Prostate gland (tissue), 2 donors: ENCODE measurements at regions not wholly inside any gene's neighbourhood (a gene's known extent, or its start where the extent isn't known, plus 50 kb on each side); places are given as distances from the start of the nearest gene placed in this dataset.

Source experiments
- POLR2A ChIP-seq: fragments of 450-650 bp; IDR thresholded peaks from one replicate; pipeline ENCODE4 v1.6.1; 2016; ENCODE audit warnings: antibody characterized with exemption, mild to moderate bottlenecking
- TF ChIP-seq, protein P1 (sequence below), 4 experiments: fragments of 200-600 bp in 2 of 4; fragments of 450-650 bp in 2 of 4; sonication (generic) in 2 of 4; IDR thresholded peaks; 1 replicate in 3 of 4; 2 replicates in 1 of 4; pipeline ENCODE4 v1.5.1; 2016 to 2019; ENCODE audit warnings: antibody characterized with exemption in 4 of 4, mild to moderate bottlenecking in 2 of 4, moderate library complexity in 2 of 4

DNA sequence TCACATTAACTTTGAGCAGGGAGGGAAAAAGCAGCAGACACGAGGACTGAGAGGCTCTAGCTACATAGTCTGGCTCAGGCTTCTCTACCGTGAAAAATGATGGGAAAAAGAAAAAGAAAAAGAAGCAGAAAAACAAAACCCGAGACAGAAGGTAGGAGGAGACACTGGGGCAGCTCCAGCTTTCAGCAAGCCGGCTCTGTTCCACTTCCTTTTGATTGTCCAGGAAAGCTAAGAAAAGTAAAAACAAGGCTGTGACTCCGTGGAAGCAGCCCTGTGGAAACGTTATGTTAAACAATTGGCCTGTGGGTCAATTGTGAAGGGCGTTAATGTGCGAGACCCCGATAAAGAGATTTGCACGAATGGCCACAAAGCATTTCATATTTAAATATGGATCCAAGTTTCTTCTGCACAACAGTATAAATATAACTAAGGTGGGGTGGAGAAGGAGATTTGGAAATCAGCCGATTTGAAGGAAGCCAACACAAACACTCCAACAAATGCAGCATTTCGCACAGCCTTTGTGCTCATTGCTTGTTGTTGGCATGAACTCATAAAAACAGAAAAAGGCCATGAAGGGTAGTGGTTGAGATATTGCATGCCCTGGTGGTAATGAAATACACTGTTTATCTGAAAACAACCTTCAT lies 236.9 kb upstream of the JAG1 start:
- TF ChIP-seq, protein P1, sequence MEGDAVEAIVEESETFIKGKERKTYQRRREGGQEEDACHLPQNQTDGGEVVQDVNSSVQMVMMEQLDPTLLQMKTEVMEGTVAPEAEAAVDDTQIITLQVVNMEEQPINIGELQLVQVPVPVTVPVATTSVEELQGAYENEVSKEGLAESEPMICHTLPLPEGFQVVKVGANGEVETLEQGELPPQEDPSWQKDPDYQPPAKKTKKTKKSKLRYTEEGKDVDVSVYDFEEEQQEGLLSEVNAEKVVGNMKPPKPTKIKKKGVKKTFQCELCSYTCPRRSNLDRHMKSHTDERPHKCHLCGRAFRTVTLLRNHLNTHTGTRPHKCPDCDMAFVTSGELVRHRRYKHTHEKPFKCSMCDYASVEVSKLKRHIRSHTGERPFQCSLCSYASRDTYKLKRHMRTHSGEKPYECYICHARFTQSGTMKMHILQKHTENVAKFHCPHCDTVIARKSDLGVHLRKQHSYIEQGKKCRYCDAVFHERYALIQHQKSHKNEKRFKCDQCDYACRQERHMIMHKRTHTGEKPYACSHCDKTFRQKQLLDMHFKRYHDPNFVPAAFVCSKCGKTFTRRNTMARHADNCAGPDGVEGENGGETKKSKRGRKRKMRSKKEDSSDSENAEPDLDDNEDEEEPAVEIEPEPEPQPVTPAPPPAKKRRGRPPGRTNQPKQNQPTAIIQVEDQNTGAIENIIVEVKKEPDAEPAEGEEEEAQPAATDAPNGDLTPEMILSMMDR (IDR thresholded peaks at IDR 0.05), result no peak
- no peak for TF ChIP-seq POLR2A
